ENCODE measurements at regions not wholly inside any gene's neighbourhood (a gene's known extent, or its start where the extent isn't known, plus 50 kb on each side); places are given as distances from the start of the nearest gene placed in this dataset.

DNA sequence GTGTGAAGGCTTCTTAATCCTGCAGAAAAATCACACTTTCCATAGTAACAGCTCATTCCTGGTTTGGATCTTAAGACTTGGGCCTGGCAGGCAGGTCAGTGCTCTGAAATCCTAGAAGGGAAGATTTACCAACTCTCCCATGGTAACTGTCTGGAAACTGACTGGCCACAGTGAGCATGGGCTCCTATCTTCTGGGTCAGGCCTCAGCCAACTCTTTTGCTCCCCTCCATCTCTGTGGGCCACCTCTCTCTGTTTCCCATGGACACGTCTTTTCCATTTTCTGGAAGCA lies 86.7 kb downstream of the ACAA2 start:
- no peak for TF ChIP-seq POLR2A (IDR thresholded peaks at IDR 0.05)
- no peak for TF ChIP-seq EP300 (IDR thresholded peaks at IDR 0.05)
- TF ChIP-seq CTCF (IDR thresholded peaks at IDR 0.05): no peak
- no peaks in the 10 kb centered on the region for H3K36me3 ChIP-seq
- no peak overlapping the region for H3K4me3 ChIP-seq
- no peaks in the 10 kb centered on the region for H3K27me3 ChIP-seq
- WGBS, 3 donors: 91 to 100% (median 97%) methylated on average over 1 of the region's 1 CpG
- intact Hi-C loops (cut with DNase I): no loop called here
- H3K4me1 ChIP-seq (ENCODE audit: insufficient read depth): no peaks in the 10 kb centered on the region
- no peaks in the 10 kb centered on the region for H3K9me3 ChIP-seq
- no peak for DNase-seq
- no peak overlapping the region for H3K27ac ChIP-seq

GRCh38 chr18:49725809-49726674 lies 87.3 kb downstream of the ACAA2 start:
- WGBS, 3 donors: 32 to 42% (median 42%) methylated on average over 13 of the region's 13 CpGs
- TF ChIP-seq POLR2A (IDR thresholded peaks at IDR 0.05): no peak
- no peak for TF ChIP-seq CTCF (IDR thresholded peaks at IDR 0.05)
- no peak for TF ChIP-seq EP300 (IDR thresholded peaks at IDR 0.05)
- Histone ChIP-seq H3K9me3 (no peaks in the 10 kb centered on the region), H3K36me3 (no peaks in the 10 kb centered on the region), H3K27ac (no peak overlapping the region), H3K4me1 (ENCODE audit: insufficient read depth) (no peaks in the 10 kb centered on the region), H3K27me3 (no peaks in the 10 kb centered on the region), H3K4me3 (no peak overlapping the region)
- intact Hi-C loops (cut with DNase I): no loop called here
- DNase-seq: peak; percentile 17 to 60 (median 52)

DNA sequence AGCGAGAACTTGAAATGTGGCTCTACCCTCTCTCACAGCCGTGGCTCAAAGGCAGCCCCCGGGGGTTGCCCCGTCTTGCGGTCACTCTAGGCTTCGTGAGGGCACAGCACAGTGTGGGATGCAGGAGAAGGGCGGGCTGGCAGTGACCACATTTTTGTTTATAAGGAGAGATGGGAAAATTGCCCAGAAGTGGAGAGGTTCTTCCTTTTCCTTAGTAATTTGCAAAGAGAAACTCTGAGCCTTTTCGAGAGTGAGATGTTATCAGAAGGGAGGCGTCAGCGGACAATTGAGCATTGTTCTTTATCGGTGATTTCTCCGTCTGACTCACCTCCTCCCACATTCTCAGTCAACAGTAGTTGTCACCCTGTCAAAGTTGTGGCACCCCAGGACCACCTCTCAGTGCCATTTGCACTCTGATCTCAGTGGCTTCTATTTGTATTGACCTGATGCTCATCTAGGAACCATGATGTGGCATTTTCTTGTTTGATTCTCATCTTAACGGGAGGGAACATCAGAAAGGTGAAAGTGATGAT lies 89.6 kb downstream of the ACAA2 start:
- WGBS, 3 donors: 45 to 60% (median 46%) methylated on average over 13 of the region's 13 CpGs
- Histone ChIP-seq H3K36me3 (no peaks in the 10 kb centered on the region), H3K4me1 (ENCODE audit: insufficient read depth) (no peaks in the 10 kb centered on the region), H3K27me3 (no peaks in the 10 kb centered on the region), H3K27ac (no peak overlapping the region), H3K4me3 (no peak overlapping the region), H3K9me3 (no peaks in the 10 kb centered on the region)
- intact Hi-C loops (cut with DNase I): loop anchor here in 1 of 4 donors (5.0 kb wide), 1 partner anchor 1384 kb away; no protein-coding TSS in a partner anchor
- DNase-seq: no peak
- TF ChIP-seq CTCF (IDR thresholded peaks at IDR 0.05) (no peak), POLR2A (IDR thresholded peaks at IDR 0.05) (no peak), EP300 (IDR thresholded peaks at IDR 0.05) (no peak)

DNA sequence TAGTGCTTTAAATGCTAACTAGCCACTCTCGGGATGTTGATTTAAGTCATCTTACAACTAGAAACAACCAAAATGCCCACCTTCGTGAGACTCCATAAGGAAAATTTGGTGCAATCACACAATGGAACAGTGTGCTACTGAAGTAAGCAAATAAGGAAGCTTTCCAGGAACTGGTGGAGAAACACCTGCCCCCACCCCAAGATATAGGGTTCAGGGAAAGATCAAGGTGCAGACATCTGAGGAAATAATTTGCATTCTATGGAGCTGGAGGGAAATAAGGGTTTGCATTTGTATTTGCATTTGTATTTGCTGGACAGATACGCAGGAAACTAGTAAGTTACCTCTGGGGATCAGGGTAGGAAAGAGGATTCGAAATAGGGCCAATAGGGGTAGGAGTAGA lies 90.9 kb downstream of the ACAA2 start:
- Histone ChIP-seq H3K9me3 (no peaks in the 10 kb centered on the region), H3K27ac (no peak overlapping the region), H3K4me1 (ENCODE audit: insufficient read depth) (no peaks in the 10 kb centered on the region), H3K4me3 (no peak overlapping the region), H3K27me3 (no peaks in the 10 kb centered on the region), H3K36me3 (no peaks in the 10 kb centered on the region)
- DNase-seq: no peak
- intact Hi-C loops (cut with DNase I): loop anchor here in 1 of 4 donors (5.0 kb wide), 1 partner anchor 1385 kb away; no protein-coding TSS in a partner anchor
- 64 to 88% (median 74%) methylated on average over 4 of the region's 4 CpGs for WGBS, 3 donors
- no peak for TF ChIP-seq CTCF (IDR thresholded peaks at IDR 0.05)
- TF ChIP-seq POLR2A (IDR thresholded peaks at IDR 0.05): no peak
- no peak for TF ChIP-seq EP300 (IDR thresholded peaks at IDR 0.05)

Data from ovary (tissue), 7 donors.